Lower leg skin (tissue), 4 donors: ENCODE measurements at regions not wholly inside any gene's neighbourhood (a gene's known extent, or its start where the extent isn't known, plus 50 kb on each side); places are given as distances from the start of the nearest gene placed in this dataset.

Source experiments
- DNase-seq, 2 donors: peaks; one replicate each; pipeline ENCODE4 v3.0.0-alpha.2; 2019; ENCODE audit warnings: low spot score in 2 of 2
- H3K4me3 ChIP-seq: fragments of 200-600 bp; sonication (generic); 2 replicates; pipeline ENCODE4 v1.5.1; 2017; ENCODE audit warnings: mild to moderate bottlenecking, low read depth; ENCODE audit not compliant: poor library complexity, severe bottlenecking
- POLR2A ChIP-seq, 2 donors: fragments of 450-650 bp; IDR thresholded peaks; one replicate each; pipeline ENCODE4 v1.6.1; 2016 to 2017; ENCODE audit warnings: antibody characterized with exemption in 2 of 2, mild to moderate bottlenecking in 1 of 2, moderate library complexity in 1 of 2
- WGBS, 2 donors: methylation state at CpG; one replicate each; pipeline ENCODE4 v1.1.5; 2018; 5-methylcytosine and 5-hydroxymethylcytosine counted together
- intact Hi-C: fragments of 100-400 bp; cut with DNase I; formaldehyde crosslinking; loops from one replicate; pipeline ENCODE4 v1.15.0; 2023; ENCODE audit warnings: low total_unique reads
- TF ChIP-seq, protein P1 (sequence below), 3 donors: fragments of 450-650 bp; IDR thresholded peaks; one replicate each; pipeline ENCODE4 v1.5.1; 2016; ENCODE audit warnings: antibody characterized with exemption in 3 of 3, mild to moderate bottlenecking in 3 of 3, moderate library complexity in 2 of 3

DNA sequence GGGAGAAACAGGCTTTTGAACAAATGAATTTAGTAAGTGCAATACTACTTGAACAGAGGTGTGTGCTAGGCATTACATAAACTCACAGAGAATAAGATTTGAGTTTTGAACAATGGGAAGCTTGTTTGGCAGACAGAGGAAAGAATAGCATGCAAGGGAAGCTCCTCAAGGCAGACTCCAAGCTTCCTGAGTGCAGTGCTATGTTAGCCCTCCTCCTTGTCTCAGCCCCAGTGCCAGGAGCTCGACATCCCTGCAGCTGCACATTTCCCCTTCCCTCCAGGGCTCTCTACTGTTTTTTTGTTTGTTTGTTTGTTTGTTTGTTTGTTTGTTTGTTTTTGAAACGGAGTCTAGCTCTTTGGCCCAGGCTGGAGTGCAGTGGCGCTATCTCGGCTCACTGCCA, 237.5 kb downstream of the IPMK start:
- TF ChIP-seq POLR2A (IDR thresholded peaks at IDR 0.05) = no peak
- TF ChIP-seq, protein P1, sequence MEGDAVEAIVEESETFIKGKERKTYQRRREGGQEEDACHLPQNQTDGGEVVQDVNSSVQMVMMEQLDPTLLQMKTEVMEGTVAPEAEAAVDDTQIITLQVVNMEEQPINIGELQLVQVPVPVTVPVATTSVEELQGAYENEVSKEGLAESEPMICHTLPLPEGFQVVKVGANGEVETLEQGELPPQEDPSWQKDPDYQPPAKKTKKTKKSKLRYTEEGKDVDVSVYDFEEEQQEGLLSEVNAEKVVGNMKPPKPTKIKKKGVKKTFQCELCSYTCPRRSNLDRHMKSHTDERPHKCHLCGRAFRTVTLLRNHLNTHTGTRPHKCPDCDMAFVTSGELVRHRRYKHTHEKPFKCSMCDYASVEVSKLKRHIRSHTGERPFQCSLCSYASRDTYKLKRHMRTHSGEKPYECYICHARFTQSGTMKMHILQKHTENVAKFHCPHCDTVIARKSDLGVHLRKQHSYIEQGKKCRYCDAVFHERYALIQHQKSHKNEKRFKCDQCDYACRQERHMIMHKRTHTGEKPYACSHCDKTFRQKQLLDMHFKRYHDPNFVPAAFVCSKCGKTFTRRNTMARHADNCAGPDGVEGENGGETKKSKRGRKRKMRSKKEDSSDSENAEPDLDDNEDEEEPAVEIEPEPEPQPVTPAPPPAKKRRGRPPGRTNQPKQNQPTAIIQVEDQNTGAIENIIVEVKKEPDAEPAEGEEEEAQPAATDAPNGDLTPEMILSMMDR (IDR thresholded peaks at IDR 0.05) = no peak
- WGBS, 2 donors = 65 to 71% methylated on average over 4 of the region's 4 CpGs
- intact Hi-C loops = no loop called here
- DNase-seq = no peak
- no peak overlapping the region for H3K4me3 ChIP-seq

DNA sequence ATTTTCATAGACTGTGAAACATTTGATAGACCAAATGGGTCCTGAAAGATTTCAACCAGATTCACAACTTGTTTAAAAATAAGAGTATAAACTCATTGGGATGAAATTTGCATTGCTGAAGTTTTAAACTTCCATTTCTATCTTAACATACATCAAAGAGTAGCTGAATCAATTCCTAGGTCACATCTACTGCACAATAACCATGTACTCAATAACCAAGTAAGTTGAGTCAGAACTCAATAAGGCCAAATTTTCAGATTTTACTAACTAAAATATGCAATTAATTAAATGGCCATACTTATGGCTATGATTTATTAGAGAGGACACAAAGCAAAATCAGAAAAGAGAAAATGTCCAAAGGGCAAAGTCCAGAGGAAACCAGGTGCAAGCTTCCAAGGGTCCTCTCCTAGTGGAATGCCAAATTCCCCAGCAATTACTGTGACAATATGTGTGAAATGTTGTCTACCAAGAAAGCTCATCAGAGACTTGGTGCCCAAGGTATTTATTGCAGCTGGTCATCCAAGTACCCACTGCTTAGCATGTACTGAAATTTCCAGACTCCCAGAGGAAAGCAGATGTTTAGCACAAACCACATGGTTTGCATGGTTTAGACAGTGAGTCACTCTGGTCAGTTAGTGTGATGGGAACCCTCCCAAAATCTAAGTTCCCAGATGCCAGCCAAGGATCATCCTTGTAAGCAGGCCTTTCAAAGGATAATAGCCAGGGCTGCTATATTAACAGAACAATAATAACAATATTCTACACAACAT, 238.9 kb downstream of the IPMK start:
- TF ChIP-seq, protein P1 (IDR thresholded peaks at IDR 0.05) = no peak
- TF ChIP-seq POLR2A (IDR thresholded peaks at IDR 0.05) = no peak
- intact Hi-C loops = no loop called here
- H3K4me3 ChIP-seq = no peak overlapping the region
- DNase-seq = no peak

DNA sequence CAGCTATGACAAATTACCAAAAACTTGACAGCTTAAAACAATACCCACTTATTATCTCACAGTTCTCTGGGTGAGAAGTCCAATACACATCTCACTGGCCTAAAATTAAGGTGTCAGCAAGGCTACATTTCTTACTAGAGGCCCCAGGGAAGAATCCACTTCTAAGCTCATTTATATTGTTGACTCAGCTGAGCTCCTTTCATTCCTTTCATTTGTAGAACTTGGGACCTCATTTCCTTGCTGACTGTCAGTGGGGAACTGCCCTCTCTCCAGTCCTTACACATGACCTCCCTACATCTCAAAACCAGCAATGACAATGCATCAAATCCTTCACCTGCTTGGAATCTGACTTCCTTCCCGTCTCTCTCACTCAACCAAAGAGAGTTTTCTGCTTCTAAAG, 240.3 kb downstream of the IPMK start:
- H3K4me3 ChIP-seq = no peak overlapping the region
- no peak for TF ChIP-seq POLR2A (IDR thresholded peaks at IDR 0.05)
- TF ChIP-seq, protein P1 (IDR thresholded peaks at IDR 0.05) = no peak
- 46 to 47% methylated on average over 1 of the region's 1 CpG for WGBS, 2 donors
- intact Hi-C loops = no loop called here
- DNase-seq = no peak

DNA sequence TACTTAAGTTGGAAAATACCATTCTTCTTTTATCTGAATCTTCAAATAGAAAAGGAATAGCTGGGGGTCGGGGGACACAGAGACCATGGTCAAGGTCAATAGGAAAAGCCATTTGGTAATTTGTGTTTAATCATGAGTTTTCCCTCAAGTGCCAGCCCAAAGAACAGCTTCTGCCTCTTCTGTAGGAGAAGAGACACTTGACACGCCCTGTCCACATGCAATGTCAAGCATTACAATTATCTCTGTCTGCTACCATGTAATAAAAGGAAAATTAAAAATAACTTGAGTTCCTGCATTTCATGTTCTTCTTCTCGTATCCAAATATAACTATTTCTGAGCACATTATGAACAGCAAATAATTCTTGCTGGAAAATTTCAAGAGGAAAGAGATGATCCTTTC, 241.7 kb downstream of the IPMK start:
- intact Hi-C loops = no loop called here
- WGBS, 2 donors = 68 to 72% methylated on average over 3 of the region's 3 CpGs
- TF ChIP-seq POLR2A (IDR thresholded peaks at IDR 0.05) = no peak
- TF ChIP-seq, protein P1 (IDR thresholded peaks at IDR 0.05) = no peak
- H3K4me3 ChIP-seq = no peak overlapping the region
- DNase-seq = no peak

DNA sequence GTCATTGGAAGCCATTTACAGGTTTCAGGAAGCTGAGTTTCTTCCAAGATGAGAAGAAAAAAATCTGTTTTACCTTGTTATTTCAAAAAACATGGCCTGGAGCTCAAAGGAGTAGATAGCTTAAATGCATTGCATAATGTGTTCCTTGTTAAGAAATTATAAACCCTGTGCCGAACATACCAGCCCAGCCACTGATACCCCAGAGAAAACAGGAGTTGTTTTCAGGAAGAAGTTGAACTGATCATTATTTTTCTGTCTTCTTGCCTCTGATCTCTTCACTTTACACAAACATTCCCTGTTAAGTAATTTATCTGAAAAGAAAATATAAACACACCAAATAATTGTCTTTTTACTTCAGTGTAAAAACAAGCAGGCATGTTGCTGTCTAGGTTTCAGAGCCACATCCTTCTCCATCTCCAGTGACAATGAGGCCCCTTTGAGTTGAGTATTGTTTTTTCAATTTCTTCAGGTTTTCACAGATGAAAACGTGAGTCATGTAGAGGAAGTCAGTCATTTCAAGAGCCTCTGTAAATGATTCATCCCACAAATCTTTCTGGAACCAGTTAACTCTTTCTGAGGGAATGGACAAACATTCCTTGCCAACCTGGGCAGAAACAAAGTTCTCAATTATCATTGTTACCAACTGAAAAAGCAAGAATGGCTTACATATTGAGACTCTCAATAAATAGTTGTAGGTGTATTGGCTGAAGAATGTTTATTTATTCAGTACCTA, 244.2 kb downstream of the IPMK start:
- intact Hi-C loops = no loop called here
- no peak overlapping the region for H3K4me3 ChIP-seq
- no peak for DNase-seq
- 0 to 9% methylated on average over 2 of the region's 2 CpGs for WGBS, 2 donors
- TF ChIP-seq POLR2A (IDR thresholded peaks at IDR 0.05) = no peak
- TF ChIP-seq, protein P1 (IDR thresholded peaks at IDR 0.05) = no peak
